GM12891 (cell line): ENCODE measurements at regions not wholly inside any gene's neighbourhood (a gene's known extent, or its start where the extent isn't known, plus 50 kb on each side); places are given as distances from the start of the nearest gene placed in this dataset.

ENCODE experiments used
- DNase-seq: peaks from one replicate; pipeline ENCODE4 v3.0.0; 2011; ENCODE audit warnings: low spot score; ENCODE audit not compliant: insufficient read length
- FAIRE-seq: peaks from 2 replicates; lab custom pipeline; 2011; peaks lifted over from hg19 to GRCh38; lab: Jason Lieb, UNC
- PAX5 ChIP-seq: IDR thresholded peaks from 2 replicates; pipeline ENCODE4 v1.6.1; 2011; ENCODE audit warnings: low read length, moderate library complexity, mild to moderate bottlenecking; ENCODE audit not compliant: insufficient read depth, severe bottlenecking
- POLR2A ChIP-seq: IDR thresholded peaks from 2 replicates; pipeline ENCODE4 v1.6.1; 2011; ENCODE audit warnings: low read depth, low read length, control low read depth
- POLR2AphosphoS5 ChIP-seq: IDR thresholded peaks from 2 replicates; pipeline ENCODE4 v1.6.1; 2011; ENCODE audit warnings: low read depth, low read length, control low read depth
- POU2F2 ChIP-seq: IDR thresholded peaks from 2 replicates; pipeline ENCODE4 v1.6.1; 2011; ENCODE audit warnings: low read depth, mild to moderate bottlenecking, control low read depth, low read length, moderate library complexity
- SPI1 ChIP-seq: IDR thresholded peaks from 2 replicates; pipeline ENCODE4 v1.6.1; 2011; ENCODE audit warnings: low read depth, low read length, control low read depth
- TAF1 ChIP-seq: IDR thresholded peaks from 2 replicates; pipeline ENCODE4 v1.6.1; 2011; ENCODE audit warnings: low read depth, low read length, control low read depth

GRCh38 chr16:52725461-52725860 lies 178.5 kb upstream of the TOX3 start:
- FAIRE-seq (no peak), DNase-seq (no peak)
- TF ChIP-seq POU2F2 (no peak), TAF1 (no peak), POLR2A (no peak), SPI1 (no peak), PAX5 (no peak), POLR2AphosphoS5 (no peak)

- DNase-seq, result no peak
- TF ChIP-seq SPI1, result no peak
- TF ChIP-seq POLR2AphosphoS5, result no peak
- TF ChIP-seq PAX5, result no peak
- TF ChIP-seq TAF1, result no peak
- no peak for TF ChIP-seq POU2F2
- no peak for TF ChIP-seq POLR2A
- FAIRE-seq, result no peak
Observed at GRCh38 chr16:52725043-52725442, 178.1 kb upstream of the TOX3 start.

GRCh38 chr16:52721331-52721730 lies 174.4 kb upstream of the TOX3 start:
- DNase-seq, result no peak
- FAIRE-seq, result no peak
- TF ChIP-seq POLR2AphosphoS5 (no peak), SPI1 (no peak), PAX5 (no peak), POLR2A (no peak), POU2F2 (no peak), TAF1 (no peak)

GRCh38 chr16:52718046-52718445 lies 171.1 kb upstream of the TOX3 start:
- TF ChIP-seq POU2F2 (no peak), SPI1 (no peak), TAF1 (no peak), PAX5 (no peak), POLR2A (no peak), POLR2AphosphoS5 (no peak)
- DNase-seq, result no peak
- FAIRE-seq, result no peak

GRCh38 chr16:52713740-52714139 lies 166.8 kb upstream of the TOX3 start:
- FAIRE-seq, result no peak
- TF ChIP-seq PAX5 (no peak), TAF1 (no peak), SPI1 (no peak), POU2F2 (no peak), POLR2AphosphoS5 (no peak), POLR2A (no peak)
- no peak for DNase-seq

- DNase-seq (no peak), FAIRE-seq (no peak)
- TF ChIP-seq POU2F2 (no peak), POLR2A (no peak), PAX5 (no peak), SPI1 (no peak), TAF1 (no peak)
Observed at GRCh38 chr16:52709306-52709705, 162.4 kb upstream of the TOX3 start.

GRCh38 chr16:52708476-52708875 lies 161.5 kb upstream of the TOX3 start:
- DNase-seq (no peak), FAIRE-seq (no peak)
- TF ChIP-seq PAX5 (no peak), POU2F2 (no peak), POLR2A (no peak), TAF1 (no peak)

- FAIRE-seq (no peak), DNase-seq (no peak)
- no peak for TF ChIP-seq POLR2AphosphoS5
- TF ChIP-seq TAF1, result no peak
- TF ChIP-seq POU2F2, result no peak
- TF ChIP-seq PAX5, result no peak
- no peak for TF ChIP-seq POLR2A
- no peak for TF ChIP-seq SPI1
Observed at GRCh38 chr16:52707676-52708337, 160.9 kb upstream of the TOX3 start.

- FAIRE-seq, result no peak
- no peak for TF ChIP-seq SPI1
- no peak for TF ChIP-seq TAF1
- no peak for TF ChIP-seq POU2F2
- no peak for TF ChIP-seq PAX5
- TF ChIP-seq POLR2AphosphoS5, result no peak
- TF ChIP-seq POLR2A, result no peak
- no peak for DNase-seq
Observed at GRCh38 chr16:52705122-52705521, 158.2 kb upstream of the TOX3 start.

GRCh38 chr16:52697971-52698370 lies 151.0 kb upstream of the TOX3 start:
- FAIRE-seq (no peak), DNase-seq (no peak)
- TF ChIP-seq TAF1 (no peak), SPI1 (no peak), POLR2AphosphoS5 (no peak), POLR2A (no peak), POU2F2 (no peak), PAX5 (no peak)
